ENCODE measurements at regions not wholly inside any gene's neighbourhood (a gene's known extent, or its start where the extent isn't known, plus 50 kb on each side); places are given as distances from the start of the nearest gene placed in this dataset.

- peaks cover 6% of the 10 kb centered on the region for H3K9me3 Mint-ChIP-seq
- no peaks in the 10 kb centered on the region for H3K27me3 Mint-ChIP-seq (ENCODE audit: low read depth)
- H3K4me1 Mint-ChIP-seq = peaks cover 29% of the 10 kb centered on the region
- no peak for DNase-seq (ENCODE audit: low spot score in 2 of 2, unreplicated experiment in 2 of 2)
- no peak for TF ChIP-seq CTCF (IDR thresholded peaks at IDR 0.05; ENCODE audit: unreplicated experiment)
- H3K27ac Mint-ChIP-seq = no peak overlapping the region
- H3K36me3 Mint-ChIP-seq = no peaks in the 10 kb centered on the region
- no peak overlapping the region for H3K4me3 Mint-ChIP-seq
Measured at GRCh38 chr9:88816591-88816990, 174.7 kb upstream of the S1PR3 start.

DNA sequence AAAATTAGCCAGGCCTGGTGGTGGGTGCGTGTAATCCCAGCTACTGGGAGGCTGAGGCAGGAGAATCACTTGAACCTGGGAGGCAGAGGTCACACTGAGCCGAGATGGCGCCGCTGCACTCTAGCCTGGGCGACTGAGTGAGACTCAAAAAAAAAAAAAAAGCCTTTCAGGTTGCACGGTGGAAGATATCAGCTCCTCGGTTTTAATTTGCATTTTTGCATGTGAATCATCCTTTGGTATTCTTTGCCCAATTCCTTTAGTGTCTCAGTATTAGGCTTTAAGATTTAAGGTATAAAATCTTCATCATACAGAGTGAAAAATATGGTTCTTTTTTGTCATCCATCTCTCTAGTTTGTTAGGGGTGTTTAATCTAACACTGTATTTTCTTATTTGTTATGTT lies 173.6 kb upstream of the S1PR3 start:
- no peak overlapping the region for H3K27ac Mint-ChIP-seq
- TF ChIP-seq CTCF (IDR thresholded peaks at IDR 0.05; ENCODE audit: unreplicated experiment) = no peak
- peaks cover 8% of the 10 kb centered on the region for H3K9me3 Mint-ChIP-seq

DNA sequence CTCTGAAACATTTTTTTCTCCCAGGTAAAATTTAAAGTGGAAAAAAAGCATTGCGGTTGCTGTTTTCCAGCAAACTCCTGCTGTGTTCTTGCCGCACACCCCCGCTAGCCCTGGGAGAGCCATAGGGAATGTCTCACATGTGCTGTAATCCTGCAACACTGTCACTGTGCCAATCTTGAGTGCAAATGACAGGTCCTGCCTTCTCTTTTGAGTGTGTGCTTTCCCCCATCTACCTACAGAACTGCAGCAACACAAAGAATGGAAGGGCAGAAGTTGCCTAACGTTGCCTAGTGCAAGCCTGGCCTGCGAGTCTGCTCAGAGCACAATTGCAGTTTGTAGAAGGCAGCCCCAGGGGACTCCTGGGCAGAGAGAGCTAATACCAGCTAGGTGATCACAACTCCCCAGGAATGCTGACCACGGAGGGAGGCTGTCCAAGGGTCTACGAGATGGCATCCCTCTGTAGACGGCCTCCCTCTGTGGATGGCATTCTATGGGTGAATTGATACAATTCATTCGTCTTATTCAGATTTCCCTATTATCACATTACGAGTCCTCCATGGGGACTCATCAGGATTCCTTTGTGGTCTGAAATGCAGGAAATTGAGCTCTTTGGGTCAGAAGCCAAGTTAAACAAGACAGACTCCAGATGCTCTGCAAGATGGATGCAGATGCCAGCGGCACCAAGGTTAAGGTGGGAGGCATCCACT lies 172.6 kb upstream of the S1PR3 start:
- no peak overlapping the region for H3K27ac Mint-ChIP-seq
- no peak overlapping the region for H3K4me3 Mint-ChIP-seq
- H3K9me3 Mint-ChIP-seq = peaks cover 8% of the 10 kb centered on the region
- peaks cover 23% of the 10 kb centered on the region for H3K4me1 Mint-ChIP-seq
- H3K27me3 Mint-ChIP-seq (ENCODE audit: low read depth) = no peaks in the 10 kb centered on the region
- no peak for TF ChIP-seq CTCF (IDR thresholded peaks at IDR 0.05; ENCODE audit: unreplicated experiment)
- H3K36me3 Mint-ChIP-seq = no peaks in the 10 kb centered on the region
- no peak for DNase-seq (ENCODE audit: low spot score in 2 of 2, unreplicated experiment in 2 of 2)

More for the DNA sequence above, 173.6 kb upstream of the S1PR3 start:
- no peak for DNase-seq (ENCODE audit: low spot score in 2 of 2, unreplicated experiment in 2 of 2)
- H3K4me1 Mint-ChIP-seq = peaks cover 29% of the 10 kb centered on the region
- H3K36me3 Mint-ChIP-seq = no peaks in the 10 kb centered on the region
- no peaks in the 10 kb centered on the region for H3K27me3 Mint-ChIP-seq (ENCODE audit: low read depth)
- H3K4me3 Mint-ChIP-seq = no peak overlapping the region

- no peak for TF ChIP-seq CTCF (IDR thresholded peaks at IDR 0.05; ENCODE audit: unreplicated experiment)
- H3K4me3 Mint-ChIP-seq = no peak overlapping the region
- no peak for DNase-seq (ENCODE audit: low spot score in 2 of 2, unreplicated experiment in 2 of 2)
- H3K4me1 Mint-ChIP-seq = peaks cover 19% of the 10 kb centered on the region
- no peaks in the 10 kb centered on the region for H3K36me3 Mint-ChIP-seq
- H3K27me3 Mint-ChIP-seq (ENCODE audit: low read depth) = no peaks in the 10 kb centered on the region
- H3K27ac Mint-ChIP-seq = no peak overlapping the region
- peaks cover 11% of the 10 kb centered on the region for H3K9me3 Mint-ChIP-seq
Measured at GRCh38 chr9:88819476-88819875, 171.8 kb upstream of the S1PR3 start.

DNA sequence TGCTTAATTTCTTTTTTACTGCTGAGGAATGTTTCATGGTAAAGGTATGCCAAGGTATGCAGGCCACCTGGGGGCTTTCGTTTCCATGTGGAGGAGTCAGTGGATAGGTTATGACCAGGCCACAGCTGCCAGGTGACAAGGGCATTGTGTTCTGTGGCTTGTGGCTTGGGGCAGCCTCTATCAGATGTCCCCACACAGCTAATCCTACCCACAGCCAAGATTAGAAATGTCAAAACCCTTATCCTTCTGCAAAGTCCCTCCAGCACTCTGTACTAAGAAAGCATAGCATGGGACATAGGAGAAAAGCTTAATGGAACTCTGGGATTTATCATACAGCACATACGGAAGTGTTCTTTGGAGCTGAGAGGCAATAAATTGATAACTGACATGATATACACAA lies 171.2 kb upstream of the S1PR3 start:
- H3K4me1 Mint-ChIP-seq = peaks cover 13% of the 10 kb centered on the region
- no peak overlapping the region for H3K27ac Mint-ChIP-seq
- DNase-seq (ENCODE audit: low spot score in 2 of 2, unreplicated experiment in 2 of 2) = no peak
- no peak overlapping the region for H3K4me3 Mint-ChIP-seq
- no peaks in the 10 kb centered on the region for H3K36me3 Mint-ChIP-seq
- no peaks in the 10 kb centered on the region for H3K27me3 Mint-ChIP-seq (ENCODE audit: low read depth)
- no peak for TF ChIP-seq CTCF (IDR thresholded peaks at IDR 0.05; ENCODE audit: unreplicated experiment)
- H3K9me3 Mint-ChIP-seq = peaks cover 16% of the 10 kb centered on the region
